SHP77 (cell line): ENCODE measurements at regions not wholly inside any gene's neighbourhood (a gene's known extent, or its start where the extent isn't known, plus 50 kb on each side); places are given as distances from the start of the nearest gene placed in this dataset.

Experiments
- DNase-seq, 2 experiments: peaks; one replicate each; lab custom pipeline; 2025; lab: John Stamatoyannopoulos, UW

DNA sequence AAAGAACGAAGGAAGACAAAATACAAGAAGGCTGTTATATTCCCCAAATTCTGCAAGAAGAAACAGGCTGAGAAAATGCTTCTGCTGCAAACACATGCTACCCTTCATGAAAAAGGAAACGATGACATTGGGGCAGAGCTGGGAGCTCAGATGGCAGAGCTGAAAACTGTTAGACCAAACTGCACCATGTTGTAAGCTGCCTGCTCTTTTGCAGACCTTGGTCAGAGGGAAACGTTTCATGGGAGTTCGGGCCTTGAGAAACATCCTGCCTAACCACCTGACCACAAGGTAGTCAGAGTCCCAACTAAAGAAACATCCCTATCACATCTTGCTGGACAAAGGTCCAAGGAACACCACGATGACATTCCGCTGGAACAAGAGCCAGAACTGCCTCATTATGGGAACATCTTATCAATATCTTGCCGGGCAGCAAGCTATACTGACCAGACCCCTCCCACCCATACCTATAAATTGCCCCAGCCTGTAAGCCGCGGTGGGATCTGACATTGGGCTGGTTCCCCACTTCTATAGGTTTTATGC, 110.7 kb upstream of the CTSC start:
- DNase-seq: no peak

DNA sequence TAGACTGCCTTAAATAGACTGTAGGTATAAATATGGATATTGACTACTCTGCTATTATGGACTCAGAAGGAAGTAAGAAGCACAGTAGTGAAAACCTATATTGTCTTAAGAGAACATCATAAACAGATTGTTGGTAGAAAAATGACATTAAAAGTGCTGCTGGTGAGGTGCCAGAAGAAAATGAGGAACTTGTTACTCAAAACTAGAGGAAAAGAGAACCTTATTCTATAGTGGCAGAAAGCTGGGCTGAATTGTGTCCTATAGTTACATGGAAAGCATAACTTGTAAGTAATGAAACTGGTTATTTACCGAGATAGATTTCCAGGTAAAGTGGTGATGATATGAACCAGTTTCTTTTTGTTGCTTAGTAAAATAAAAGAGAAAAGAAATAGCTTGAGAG, 109.7 kb upstream of the CTSC start:
- DNase-seq: no peak

DNA sequence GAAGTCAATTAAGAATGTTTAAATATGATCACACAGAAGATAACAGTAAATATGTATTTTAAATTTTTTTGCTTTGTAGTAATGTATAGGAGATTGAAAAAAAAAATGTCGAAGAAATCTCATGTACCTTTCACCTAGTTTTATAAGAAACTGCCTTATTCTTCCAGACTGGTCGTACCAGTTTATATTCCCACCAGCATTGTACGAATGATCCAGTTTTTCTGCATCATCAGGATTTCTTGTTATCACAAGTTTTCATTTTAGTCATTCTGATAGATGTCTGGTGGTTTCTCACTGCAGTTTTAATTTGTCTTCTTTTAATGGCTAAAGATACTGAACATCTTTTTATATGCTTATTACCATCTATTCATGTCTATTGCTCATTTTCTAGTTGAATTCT, 101.8 kb upstream of the CTSC start:
- DNase-seq: no peak

DNA sequence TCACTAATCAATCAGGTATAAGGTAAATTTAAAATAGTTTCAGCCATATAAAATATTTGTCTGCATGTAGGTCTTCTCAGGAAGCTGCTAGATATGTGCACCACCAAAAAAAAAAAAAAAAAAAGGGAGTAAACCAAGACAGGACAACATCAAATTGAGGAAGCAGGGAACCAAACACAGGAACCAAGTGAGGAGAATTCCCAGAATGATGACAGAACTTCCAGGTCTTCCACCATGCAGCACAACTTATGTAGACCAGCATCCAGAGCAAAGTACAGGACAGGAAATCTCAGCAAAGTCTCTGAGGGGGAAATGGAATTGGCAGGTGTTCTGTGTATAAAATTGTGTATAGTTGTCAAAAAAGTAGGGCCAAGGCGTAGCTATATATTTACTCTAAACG, 101.2 kb upstream of the CTSC start:
- DNase-seq: no peak

DNA sequence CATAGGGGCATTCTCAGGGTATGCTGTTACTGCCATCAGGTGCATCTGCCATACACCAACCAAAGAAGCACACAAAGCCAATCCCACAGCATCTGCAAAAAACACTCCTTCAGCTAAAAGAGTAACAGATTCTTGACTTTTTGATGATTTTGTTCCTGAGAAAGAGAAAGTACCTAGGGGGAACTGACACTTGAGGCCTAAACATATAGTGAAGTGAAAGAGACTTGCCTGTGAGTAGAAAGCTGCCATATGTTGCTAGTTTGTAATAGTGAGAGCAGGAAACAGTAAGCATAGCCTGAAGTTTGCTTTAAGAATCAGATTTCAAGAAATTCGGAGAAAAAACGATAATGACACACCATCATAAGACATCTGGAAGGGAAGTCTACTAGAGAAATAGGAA, 97.9 kb upstream of the CTSC start:
- DNase-seq: no peak

DNA sequence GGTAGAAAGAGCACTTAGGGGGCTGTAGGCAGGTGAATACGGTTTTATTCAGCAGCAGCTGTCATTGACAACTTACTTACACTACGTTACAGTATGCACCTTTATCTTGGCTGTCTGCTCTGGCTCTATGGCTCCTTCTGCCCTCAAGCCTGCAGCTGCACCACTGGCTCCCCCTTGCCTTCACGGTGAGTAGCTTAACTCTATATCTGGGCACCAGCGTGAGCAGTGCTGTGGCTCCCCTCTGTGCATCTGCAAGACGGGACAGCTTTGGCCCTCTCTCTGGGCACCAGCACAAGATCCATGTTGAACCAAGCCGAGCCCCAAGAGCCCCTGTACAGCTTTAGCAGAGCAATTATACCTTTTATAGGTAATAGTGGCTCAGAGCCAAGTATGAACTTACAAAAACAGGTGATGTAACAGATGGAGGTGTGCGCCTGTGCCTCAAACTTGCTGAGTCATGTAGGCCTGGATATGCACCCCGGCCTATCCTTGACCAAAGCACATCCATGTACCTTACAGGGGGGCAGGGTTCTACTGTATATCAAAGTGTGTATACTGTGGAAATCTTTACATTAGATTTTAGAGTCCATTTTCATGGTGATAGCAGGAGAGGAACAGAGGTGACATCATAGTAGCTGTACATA, 96.9 kb upstream of the CTSC start:
- no peak for DNase-seq

DNA sequence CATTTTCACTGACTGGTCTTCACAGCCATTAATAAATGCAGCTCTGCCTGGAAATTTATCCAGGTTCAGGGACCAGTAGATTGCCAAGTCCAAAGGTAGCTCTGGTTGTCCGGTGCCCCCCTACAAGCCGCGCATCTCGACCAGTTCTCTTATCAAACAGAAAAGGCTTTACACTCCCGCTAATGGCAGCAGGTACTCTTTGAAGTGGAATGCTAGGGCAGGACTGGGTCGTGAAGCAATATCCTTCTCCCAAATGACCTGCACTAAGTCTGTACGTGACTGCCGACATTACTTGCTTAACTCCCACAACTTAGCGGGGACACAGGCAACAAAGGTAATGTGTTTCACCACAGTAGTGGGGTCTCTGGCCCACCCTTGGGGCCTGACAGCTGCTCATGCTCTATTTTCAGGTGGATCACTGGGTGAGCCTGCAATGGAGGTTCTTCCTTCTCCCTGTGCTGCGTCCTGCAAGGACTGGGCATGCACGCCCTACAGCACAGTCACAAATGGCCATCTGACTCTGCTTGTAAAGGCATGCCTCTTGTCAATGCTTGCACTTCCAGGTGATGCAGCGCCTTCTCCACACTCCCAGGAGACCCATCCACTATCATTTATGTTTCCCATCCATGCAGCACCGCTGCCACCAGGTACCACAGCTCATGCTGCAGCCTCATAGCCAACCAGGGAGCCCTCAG, 96.1 kb upstream of the CTSC start:
- no peak for DNase-seq

DNA sequence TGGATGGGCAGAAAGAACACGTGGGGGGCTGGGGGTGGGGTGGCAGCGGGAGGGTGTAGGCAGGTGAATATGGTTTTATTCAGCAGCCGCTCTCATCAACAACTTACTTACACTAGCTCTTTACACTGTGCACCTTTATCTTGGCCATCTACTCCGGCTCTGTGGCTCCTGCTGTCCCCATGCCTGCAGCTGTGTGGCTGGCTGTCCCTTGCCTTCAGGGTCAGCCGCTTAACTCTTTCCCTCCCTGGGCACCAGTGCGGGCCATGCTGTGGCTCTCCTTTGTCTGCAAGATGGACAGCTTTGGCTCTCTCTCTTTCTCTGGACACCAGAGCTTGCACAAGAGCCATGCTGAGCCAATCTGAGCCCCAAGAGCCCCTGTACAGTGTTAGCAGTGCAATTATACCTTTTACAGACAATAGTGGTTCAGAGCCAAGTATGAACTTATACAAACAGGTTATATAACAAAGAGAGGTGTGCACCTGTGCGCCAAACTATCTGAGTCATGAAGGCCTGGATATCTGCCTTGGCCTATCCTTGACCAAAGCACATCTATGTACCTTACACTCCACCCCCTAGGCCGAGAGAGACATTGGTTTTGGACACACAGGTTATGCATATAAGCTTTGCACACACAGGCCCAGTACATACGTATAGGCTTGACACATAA, 94.3 kb upstream of the CTSC start:
- DNase-seq: no peak

DNA sequence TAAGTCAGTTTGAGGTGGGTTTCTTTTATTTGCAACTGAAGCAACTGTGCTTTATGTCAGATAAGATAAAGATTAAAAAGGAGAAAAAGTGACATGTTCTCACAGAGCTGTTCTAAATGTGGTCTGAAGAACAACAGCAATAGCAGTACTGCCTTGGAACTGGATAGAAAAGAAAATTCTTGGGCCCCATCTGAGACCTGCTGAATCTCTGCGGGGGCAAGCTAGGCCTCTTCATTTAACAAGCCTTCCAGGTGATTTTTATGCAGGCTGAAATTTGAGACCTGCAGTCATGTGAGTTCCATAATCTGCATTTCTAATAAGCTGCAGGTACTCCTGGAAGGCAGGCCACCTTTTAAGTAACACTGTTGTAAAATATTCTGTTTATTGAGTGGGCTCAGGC, 91.4 kb upstream of the CTSC start:
- no peak for DNase-seq

DNA sequence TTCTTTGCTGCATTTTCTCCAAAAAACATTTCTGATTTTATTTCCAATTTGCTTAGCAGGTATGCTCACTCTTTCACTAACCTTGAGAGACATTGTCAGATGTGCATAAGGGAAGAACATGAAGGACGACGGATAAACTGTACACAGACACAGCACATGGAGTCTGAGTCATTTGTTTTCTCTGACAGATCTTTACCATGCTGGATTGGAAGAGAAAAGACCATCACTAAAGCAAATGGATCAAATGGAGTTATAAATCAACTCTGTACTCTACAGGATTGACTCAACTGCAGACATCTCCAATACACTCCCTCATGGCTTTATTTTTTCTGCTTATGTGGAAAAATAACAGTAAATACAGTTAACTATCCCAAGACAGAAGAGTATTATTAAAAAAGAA, 90.2 kb upstream of the CTSC start:
- DNase-seq: no peak

DNA sequence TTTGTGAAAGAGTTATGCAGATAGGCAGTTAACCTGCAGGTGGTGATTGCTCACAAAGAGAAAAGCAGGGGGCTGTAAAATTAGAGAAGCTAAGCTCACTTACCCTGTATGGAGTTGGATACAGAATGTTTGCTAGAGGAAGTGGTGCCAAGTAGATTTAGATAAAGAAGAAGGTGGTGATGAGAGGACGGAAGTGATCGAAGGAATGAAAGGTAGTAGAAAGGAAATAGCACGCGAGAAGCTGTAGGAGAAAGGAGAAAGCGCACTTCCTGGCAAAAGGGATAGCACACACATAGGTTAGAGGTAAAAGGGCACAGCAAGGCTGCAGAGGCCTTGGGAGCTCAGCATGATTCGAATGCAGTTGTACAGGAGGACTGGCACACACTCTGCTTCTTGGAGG, 87.3 kb upstream of the CTSC start:
- DNase-seq: no peak

DNA sequence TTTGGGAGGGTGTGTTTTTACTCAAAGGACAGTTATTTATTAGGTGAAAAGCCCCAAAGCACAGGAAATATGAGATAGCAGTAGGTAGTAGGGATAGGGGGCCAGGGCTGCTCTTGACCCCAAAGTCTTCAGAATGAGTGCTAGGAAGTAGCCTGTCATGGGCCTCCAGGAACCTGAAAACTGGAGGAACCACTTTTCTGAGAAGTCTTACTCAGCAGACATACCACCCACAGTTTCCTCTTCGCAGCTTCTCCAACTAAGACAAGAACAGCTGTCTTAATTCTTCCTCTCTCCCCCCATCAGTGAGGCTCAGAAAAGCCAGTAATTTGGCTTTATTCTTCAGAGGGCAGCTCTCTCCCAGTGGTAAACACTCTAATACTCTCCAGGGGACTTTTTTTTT, 84.0 kb upstream of the CTSC start:
- DNase-seq: no peak

DNA sequence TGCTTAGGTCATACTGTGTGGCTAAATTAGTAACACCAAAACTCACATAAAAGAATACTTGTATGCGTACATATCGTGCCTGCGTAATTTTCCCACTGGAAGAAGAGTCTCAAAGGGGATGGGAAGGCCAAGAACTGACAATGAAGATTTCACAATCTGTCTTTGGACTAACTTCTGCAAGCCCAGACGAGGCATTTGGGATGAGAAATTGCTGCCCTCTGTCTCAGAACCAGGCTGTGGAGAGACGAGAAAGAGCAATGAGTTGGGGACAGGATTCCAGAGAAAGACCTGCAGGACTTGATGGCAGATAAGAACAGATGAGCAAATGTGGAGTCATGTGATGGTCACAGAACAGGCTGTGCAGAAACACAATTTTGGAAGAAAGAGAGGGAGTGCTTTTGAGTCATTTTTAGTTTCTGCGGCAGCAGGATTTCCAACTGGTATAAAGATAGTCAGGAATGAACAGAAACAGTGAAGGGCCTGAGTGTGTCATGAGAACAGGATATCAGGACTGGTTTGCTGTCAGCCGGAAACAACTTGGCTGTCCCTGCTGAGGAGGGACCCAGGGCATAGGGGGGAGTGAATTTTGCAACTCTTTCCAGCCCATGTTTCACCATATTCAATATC, 82.7 kb upstream of the CTSC start:
- no peak for DNase-seq

DNA sequence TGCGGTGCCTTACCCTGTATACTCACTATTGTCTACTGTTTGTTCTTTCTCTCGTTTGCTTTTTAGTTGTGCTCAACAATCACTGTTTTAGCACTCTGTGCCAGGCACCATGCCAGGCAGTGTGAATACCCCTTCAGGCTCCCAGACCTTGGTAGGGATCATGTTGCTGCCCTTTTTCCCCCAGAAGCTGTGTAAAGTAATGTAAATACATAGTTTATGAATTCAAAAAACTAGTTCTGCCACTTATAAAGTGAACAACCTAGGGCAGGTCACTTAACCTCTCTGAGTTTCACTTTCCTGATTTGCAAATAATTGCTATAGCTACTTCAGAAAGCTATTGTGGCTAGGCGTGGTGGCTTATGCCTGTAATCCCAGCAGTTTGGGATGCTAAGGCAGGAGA, 81.0 kb upstream of the CTSC start:
- no peak for DNase-seq

DNA sequence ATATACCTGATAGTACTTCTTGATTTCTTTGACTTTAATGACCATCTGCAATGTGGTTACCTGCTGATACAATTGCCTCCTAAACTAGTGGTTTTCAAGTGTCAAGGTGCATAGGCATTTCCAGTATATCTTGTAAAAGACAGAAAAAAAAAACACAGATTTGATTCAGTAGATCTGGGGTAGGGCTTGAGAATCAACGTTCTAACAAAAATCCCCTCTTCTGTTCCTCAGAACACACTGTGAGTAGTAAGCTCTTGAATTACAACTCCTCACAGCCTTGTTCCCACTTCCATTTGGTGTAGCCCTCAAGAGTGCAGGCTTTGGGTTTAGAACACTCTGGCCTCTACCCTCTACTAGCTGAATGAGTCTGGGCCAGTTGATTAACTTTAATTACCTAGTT, 78.0 kb upstream of the CTSC start:
- no peak for DNase-seq

DNA sequence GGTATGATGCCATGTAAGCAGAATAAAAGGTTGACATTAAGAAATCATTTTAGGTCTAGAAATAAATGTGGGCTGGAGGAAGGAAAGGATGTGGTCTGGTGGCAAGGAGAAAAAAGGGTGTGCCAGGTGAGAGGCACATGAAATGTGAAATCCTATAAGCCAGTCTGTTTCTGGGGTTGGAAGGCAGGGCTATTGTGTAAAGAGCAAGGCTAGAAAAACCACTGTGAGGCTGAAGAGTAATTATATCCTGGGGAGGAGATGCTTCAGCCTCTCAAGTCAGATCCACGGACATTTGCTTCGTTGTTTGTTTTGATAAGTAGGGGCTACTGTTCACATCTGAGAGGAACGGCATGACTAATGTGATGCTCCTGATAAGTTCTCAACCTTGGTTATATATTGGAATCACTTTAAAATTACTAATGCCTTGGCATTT, 77.5 kb upstream of the CTSC start:
- DNase-seq: no peak

DNA sequence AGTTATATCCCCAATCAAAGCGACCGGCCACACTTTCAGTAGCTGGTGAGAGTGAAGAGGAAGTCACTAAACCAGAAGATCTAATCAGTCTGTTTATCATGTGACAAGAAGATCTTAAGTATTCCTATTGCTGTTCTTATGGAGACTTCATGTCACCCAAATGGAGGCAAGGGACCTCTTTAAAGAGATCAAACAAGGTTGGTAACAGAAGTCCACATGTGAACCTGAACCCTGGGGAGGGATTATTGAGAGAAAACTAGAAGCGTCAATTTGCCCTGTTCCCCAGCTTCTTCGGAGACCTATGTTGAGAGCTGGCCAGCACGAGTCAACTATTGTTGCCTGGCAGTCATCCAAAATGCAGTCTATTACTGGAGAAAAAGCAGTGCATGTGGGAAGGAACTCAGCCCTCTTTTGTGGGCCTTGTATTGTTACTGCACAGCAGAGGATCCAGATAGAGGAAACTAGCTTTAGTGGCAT, 76.9 kb upstream of the CTSC start:
- DNase-seq: peak in 1 of 2 experiments; percentile 30

DNA sequence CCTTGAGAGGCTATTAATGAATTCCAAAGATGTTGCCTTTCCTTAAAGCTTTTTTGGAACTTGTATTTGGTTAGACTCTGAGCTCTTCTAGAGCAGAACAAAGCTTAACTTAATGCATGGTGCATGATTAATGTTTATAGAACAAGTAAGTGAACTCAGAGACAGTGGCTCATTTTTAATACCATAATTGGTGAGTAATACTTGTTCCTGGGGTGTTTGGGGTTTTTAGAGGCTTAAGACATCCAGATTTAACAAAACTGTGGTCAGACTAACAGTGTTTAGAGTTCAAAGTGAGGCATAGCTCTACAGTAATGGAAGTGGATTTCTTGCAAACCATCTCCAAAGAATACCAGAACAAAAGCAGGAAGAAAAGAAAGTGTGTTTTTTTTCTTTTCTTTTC, 73.7 kb upstream of the CTSC start:
- DNase-seq: no peak

DNA sequence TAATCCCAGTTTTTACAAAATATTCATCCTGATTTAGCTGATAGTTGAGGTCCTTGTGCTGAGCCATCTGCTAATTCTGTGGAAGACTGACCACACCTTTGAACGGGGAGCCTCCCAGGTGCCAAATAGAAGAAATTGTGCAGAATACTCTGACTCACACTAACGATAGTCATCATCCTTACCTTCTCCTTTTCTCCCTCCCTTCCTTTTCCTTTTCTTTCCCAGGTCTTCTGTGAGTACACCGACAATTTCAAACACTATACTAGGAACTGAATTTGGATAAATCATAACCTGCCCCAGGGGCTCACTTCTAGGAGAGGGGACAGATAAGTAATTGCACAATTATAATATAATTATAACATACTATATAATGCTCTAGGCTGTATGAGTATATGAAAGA, 73.1 kb upstream of the CTSC start:
- DNase-seq: no peak

DNA sequence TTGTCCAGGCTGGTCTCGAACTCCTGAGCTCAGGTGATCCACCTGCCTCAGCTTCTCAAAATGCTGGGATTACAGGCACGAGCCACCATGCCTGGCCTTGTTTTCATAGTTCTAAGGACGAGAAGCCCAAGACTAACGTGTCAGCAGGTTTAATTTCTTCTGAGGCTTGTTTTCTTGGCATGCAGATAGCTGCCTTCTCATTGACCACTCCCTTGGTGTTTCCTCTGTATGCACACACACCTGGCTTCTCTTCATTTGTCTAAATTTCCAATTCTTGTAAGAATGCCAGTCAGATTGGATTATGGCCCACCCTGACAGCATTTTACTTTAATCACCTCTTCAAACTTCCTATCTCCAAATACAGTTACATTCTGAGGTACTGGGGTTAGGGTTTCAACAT, 72.5 kb upstream of the CTSC start:
- DNase-seq: no peak

DNA sequence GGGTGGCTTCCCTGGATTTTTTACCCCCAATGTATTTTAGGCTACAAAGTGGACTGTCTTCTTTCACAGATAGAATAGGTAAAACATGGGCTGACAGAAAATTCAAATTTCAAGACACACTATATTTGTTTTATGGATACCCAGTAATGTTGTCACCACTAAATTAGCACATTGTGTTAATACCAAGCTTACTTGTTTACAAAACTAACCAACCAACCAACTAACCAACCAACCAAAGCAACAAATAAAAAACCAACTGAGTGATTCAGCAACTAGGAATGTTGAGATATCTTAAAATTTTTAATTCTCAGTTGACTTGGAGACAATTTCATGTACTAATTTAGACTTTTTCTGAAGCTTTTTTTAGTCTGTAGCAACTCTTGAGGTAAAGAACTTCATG, 69.3 kb upstream of the CTSC start:
- no peak for DNase-seq

DNA sequence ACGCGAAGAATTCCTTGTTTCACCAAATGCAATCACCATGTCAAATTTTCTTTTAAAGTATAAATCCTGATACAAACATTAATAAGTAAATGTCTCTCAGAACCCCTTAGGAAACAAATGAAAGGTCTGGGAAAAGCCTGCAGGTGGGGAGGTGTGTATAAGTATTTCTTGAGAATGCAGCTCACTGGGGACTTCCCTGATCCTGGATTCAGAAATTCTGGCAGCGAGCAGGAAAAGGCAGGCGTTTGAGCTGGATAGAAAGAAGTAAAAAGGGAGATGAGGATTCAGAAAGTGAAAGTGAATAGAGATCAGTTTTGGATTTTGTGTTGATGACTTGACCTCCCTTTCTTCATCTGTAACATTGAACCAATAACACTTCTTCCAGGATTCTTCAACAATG, 68.3 kb upstream of the CTSC start:
- DNase-seq: no peak
